Right lobe of liver (tissue), 6 donors: ENCODE measurements at regions not wholly inside any gene's neighbourhood (a gene's known extent, or its start where the extent isn't known, plus 50 kb on each side); places are given as distances from the start of the nearest gene placed in this dataset.

Experiments
- ATAC-seq, 4 donors: fragments of 200-7000 bp; cut with Tn5 transposase; one replicate each; pipeline ENCODE4 v1.9.1; 2020; ENCODE audit warnings: mild to moderate bottlenecking in 4 of 4, moderate library complexity in 4 of 4
- DNase-seq, 3 donors: peaks; one replicate each; pipeline ENCODE4 v3.0.0-alpha.2; 2020
- H3K27ac ChIP-seq, 3 donors: fragments of 200-600 bp; one replicate each; pipeline ENCODE4 v1.8.0; 2022
- H3K27me3 ChIP-seq, 2 donors: fragments of 200-600 bp; one replicate each; pipeline ENCODE4 v1.8.0; 2022
- H3K36me3 ChIP-seq, 4 donors: fragments of 200-600 bp; sonication (generic) in 1 of 4; one replicate each; pipeline versions ENCODE4 v1.5.1 to v1.8.0; 2017 to 2022; ENCODE audit warnings: control low read depth in 1 of 4
- H3K4me1 ChIP-seq, 4 donors: fragments of 200-600 bp; sonication (generic) in 1 of 4; one replicate each; pipeline versions ENCODE4 v1.5.1 to v1.8.0; 2017 to 2022; ENCODE audit warnings: control low read depth in 1 of 4
- H3K4me3 ChIP-seq, 3 donors: fragments of 200-600 bp; one replicate each; pipeline ENCODE4 v1.8.0; 2022
- H3K9me3 ChIP-seq, 4 donors: fragments of 200-600 bp; sonication (generic) in 1 of 4; one replicate each; pipeline versions ENCODE4 v1.5.1 to v1.8.0; 2017 to 2022; ENCODE audit warnings: control low read depth in 1 of 4
- CTCF ChIP-seq, 4 donors: fragments of 200-600 bp in 3 of 4; fragments of 450-650 bp in 1 of 4; IDR thresholded peaks; one replicate each; pipeline versions ENCODE4 v1.5.1 to v1.8.0; 2016 to 2022; ENCODE audit warnings: antibody characterized with exemption in 4 of 4, mild to moderate bottlenecking in 2 of 4
- POLR2A ChIP-seq: fragments of 450-650 bp; IDR thresholded peaks from one replicate; pipeline ENCODE4 v1.6.1; 2017; ENCODE audit warnings: antibody characterized with exemption, mild to moderate bottlenecking
- WGBS: methylation state at CpG from one replicate; pipeline ENCODE4 v1.1.6; 2018; ENCODE audit warnings: low coverage, low lambda C conversion rate; ENCODE audit not compliant: insufficient coverage; ENCODE audit errors: missing lambda C conversion rate; 5-methylcytosine and 5-hydroxymethylcytosine counted together
- intact Hi-C, 2 donors: fragments of 100-400 bp; cut with DNase I; formaldehyde crosslinking; loops; one replicate each; pipeline versions ENCODE4 v1.11.2 to v1.14.1; 2022
- donor health status: DM: no; HTN: yes; CAD: no.
- donor health status: DM: no; HTN: no; CAD: no.
- donor health status: DM: no; HTN: no; CAD: no.
- donor health status: DM: no; HTN: yes; CAD: no.
- donor health status: DM: no; HTN: yes; CAD: no.

- no peaks in the 10 kb centered on the region for H3K9me3 ChIP-seq
- no peak overlapping the region for H3K4me3 ChIP-seq
- intact Hi-C loops = no loop called here
- H3K27ac ChIP-seq = no peak overlapping the region
- ATAC-seq (no peak), DNase-seq (no peak)
- H3K36me3 ChIP-seq = no peaks in the 10 kb centered on the region
- TF ChIP-seq CTCF (IDR thresholded peaks at IDR 0.05) = no peak
- no peak for TF ChIP-seq POLR2A
- WGBS = 17% methylated on average over 1 of the region's 1 CpG
- H3K4me1 ChIP-seq = no peaks in the 10 kb centered on the region
- no peaks in the 10 kb centered on the region for H3K27me3 ChIP-seq
These were observed 884.4 kb upstream of the CNTN5 start for GRCh38 chr11:98136357-98136756.

GRCh38 chr11:98137437-98137836 lies 883.3 kb upstream of the CNTN5 start:
- Histone ChIP-seq H3K27ac (no peak overlapping the region), H3K9me3 (no peaks in the 10 kb centered on the region), H3K36me3 (no peaks in the 10 kb centered on the region), H3K27me3 (no peaks in the 10 kb centered on the region), H3K4me1 (no peaks in the 10 kb centered on the region), H3K4me3 (no peak overlapping the region)
- no peak for DNase-seq
- 65% methylated on average over 3 of the region's 3 CpGs for WGBS
- TF ChIP-seq CTCF (IDR thresholded peaks at IDR 0.05) (no peak), POLR2A (no peak)
- intact Hi-C loops = no loop called here
- ATAC-seq = no peak

DNA sequence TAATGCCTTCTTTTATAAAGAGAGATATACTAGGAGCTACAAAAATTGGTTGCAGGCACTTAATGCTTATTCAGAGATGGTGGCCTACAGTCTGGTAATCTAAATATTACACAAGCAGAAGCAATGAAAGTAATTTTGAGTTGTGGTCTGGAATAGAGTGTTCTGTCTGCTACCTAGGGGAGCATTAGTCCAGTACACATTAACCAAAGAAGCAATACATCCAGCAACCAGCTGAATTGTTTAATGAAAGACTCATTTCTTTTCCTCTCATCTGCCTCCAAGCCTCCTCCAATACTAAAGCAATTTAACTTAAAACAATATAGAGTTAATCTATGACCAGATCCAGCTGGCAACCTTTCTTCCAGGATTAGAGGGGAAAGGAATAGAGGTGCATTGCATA lies 877.1 kb upstream of the CNTN5 start:
- Histone ChIP-seq H3K9me3 (no peaks in the 10 kb centered on the region), H3K36me3 (no peaks in the 10 kb centered on the region), H3K4me1 (no peaks in the 10 kb centered on the region), H3K27me3 (no peaks in the 10 kb centered on the region), H3K27ac (no peak overlapping the region), H3K4me3 (no peak overlapping the region)
- intact Hi-C loops = no loop called here
- TF ChIP-seq CTCF (IDR thresholded peaks at IDR 0.05) = no peak
- no peak for TF ChIP-seq POLR2A
- no peak for ATAC-seq
- DNase-seq = no peak

- no peak overlapping the region for H3K27ac ChIP-seq
- ATAC-seq (no peak), DNase-seq (no peak)
- intact Hi-C loops = no loop called here
- no peak overlapping the region for H3K4me3 ChIP-seq
- H3K4me1 ChIP-seq = no peaks in the 10 kb centered on the region
- 34% methylated on average over 2 of the region's 2 CpGs for WGBS
- no peaks in the 10 kb centered on the region for H3K9me3 ChIP-seq
- H3K36me3 ChIP-seq = no peaks in the 10 kb centered on the region
- H3K27me3 ChIP-seq = no peaks in the 10 kb centered on the region
- TF ChIP-seq CTCF (IDR thresholded peaks at IDR 0.05) (no peak), POLR2A (no peak)
These were observed 867.0 kb upstream of the CNTN5 start for GRCh38 chr11:98153752-98154151.

DNA sequence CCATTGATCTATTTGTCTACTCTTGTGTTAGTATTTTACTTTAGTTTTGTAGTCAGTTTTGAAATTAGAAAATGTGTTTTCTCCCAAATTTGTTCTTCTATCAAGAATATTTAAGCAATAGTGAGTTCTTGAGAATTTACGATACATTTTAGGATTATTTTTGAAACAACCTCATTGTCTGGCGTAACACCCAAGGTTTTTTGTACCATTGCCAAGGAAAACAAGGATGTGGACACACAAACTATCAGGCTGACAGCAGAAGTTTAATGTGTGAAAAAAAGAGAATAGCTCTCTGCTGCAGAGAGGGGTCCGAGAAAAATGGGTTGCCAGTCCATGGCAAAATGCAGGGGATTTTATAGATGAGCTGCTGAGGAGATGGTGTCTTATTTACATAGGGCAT lies 865.1 kb upstream of the CNTN5 start:
- no peak for TF ChIP-seq POLR2A
- TF ChIP-seq CTCF (IDR thresholded peaks at IDR 0.05) = no peak
- WGBS = 43% methylated on average over 3 of the region's 3 CpGs
- no peaks in the 10 kb centered on the region for H3K4me1 ChIP-seq
- DNase-seq = no peak
- no peaks in the 10 kb centered on the region for H3K27me3 ChIP-seq
- no peak for ATAC-seq
- H3K27ac ChIP-seq = no peak overlapping the region
- no peaks in the 10 kb centered on the region for H3K36me3 ChIP-seq
- no peak overlapping the region for H3K4me3 ChIP-seq
- H3K9me3 ChIP-seq = no peaks in the 10 kb centered on the region
- intact Hi-C loops = no loop called here
